MM.1S (cell line): ENCODE measurements at regions not wholly inside any gene's neighbourhood (a gene's known extent, or its start where the extent isn't known, plus 50 kb on each side); places are given as distances from the start of the nearest gene placed in this dataset.

Source experiments
- DNase-seq: peaks from one replicate; pipeline ENCODE4 v3.0.0-alpha.2; 2015
- H2AFZ ChIP-seq: fragments of 300-600 bp; sonication (generic); 2 replicates; pipeline ENCODE4 v1.6.0; 2016; ENCODE audit warnings: antibody characterized with exemption, low read length
- H3F3A ChIP-seq: fragments of 300-600 bp; sonication (generic); 2 replicates; pipeline ENCODE4 v1.6.1; 2016; ENCODE audit warnings: mild to moderate bottlenecking, antibody characterized with exemption, low read length, moderate library complexity, mixed read lengths; ENCODE audit not compliant: insufficient read depth
- H3K27ac ChIP-seq: fragments of 300-600 bp; sonication (generic); 2 replicates; pipeline ENCODE4 v1.5.1; 2016; ENCODE audit warnings: mild to moderate bottlenecking, low read length
- H3K27me3 ChIP-seq: fragments of 300-600 bp; sonication (generic); replicated peaks from 2 replicates; pipeline ENCODE4 v1.6.0; 2016; ENCODE audit warnings: low read length; ENCODE audit not compliant: insufficient read depth
- H3K36me3 ChIP-seq: fragments of 300-600 bp; sonication (generic); replicated peaks from 2 replicates; pipeline ENCODE4 v1.6.1; 2016; ENCODE audit warnings: mild to moderate bottlenecking, low read length, mixed read lengths; ENCODE audit not compliant: insufficient read depth
- H3K4me1 ChIP-seq: fragments of 300-600 bp; sonication (generic); 2 replicates; pipeline ENCODE4 v1.6.1; 2016; ENCODE audit warnings: low read length, mixed read lengths
- H3K4me2 ChIP-seq: fragments of 300-600 bp; sonication (generic); 2 replicates; pipeline ENCODE4 v1.6.0; 2016; ENCODE audit warnings: low read depth, low read length
- H3K4me3 ChIP-seq: fragments of 300-600 bp; sonication (generic); 2 replicates; pipeline ENCODE4 v1.5.1; 2016; ENCODE audit warnings: low read length, mixed read lengths
- H3K79me2 ChIP-seq: fragments of 300-600 bp; sonication (generic); 2 replicates; pipeline ENCODE4 v1.6.1; 2016; ENCODE audit warnings: mixed run types, low read length, mixed read lengths
- H3K9ac ChIP-seq: fragments of 300-600 bp; sonication (generic); 2 replicates; pipeline ENCODE4 v1.6.1; 2016; ENCODE audit warnings: low read length, mixed read lengths
- H3K9me2 ChIP-seq: fragments of 300-600 bp; sonication (generic); replicated peaks from 2 replicates; pipeline ENCODE4 v1.6.1; 2016; ENCODE audit warnings: mild to moderate bottlenecking, low read length, mixed read lengths; ENCODE audit not compliant: insufficient read depth
- H3K9me3 ChIP-seq: fragments of 300-600 bp; sonication (generic); replicated peaks from 2 replicates; pipeline ENCODE4 v1.6.1; 2016; ENCODE audit warnings: mild to moderate bottlenecking, low read length, mixed read lengths; ENCODE audit not compliant: insufficient read depth
- H4K20me1 ChIP-seq: fragments of 300-600 bp; sonication (generic); 2 replicates; pipeline ENCODE4 v1.6.1; 2016; ENCODE audit warnings: mild to moderate bottlenecking, low read length, moderate library complexity, mixed read lengths; ENCODE audit not compliant: insufficient read depth
- EZH2 ChIP-seq: fragments of 300-600 bp; sonication (generic); optimal IDR thresholded peaks from 2 replicates; pipeline ENCODE3; 2017; ENCODE audit warnings: low read depth, mild to moderate bottlenecking, antibody characterized with exemption, low read length, mixed read lengths
- EZH2phosphoT487 ChIP-seq: fragments of 300-600 bp; sonication (generic); IDR thresholded peaks from 2 replicates; pipeline ENCODE4 v1.6.1; 2018; ENCODE audit warnings: antibody characterized with exemption, low read length
- TF ChIP-seq, protein P1 (sequence below): fragments of 300-600 bp; sonication (generic); IDR thresholded peaks from 2 replicates; pipeline ENCODE4 v1.5.1; 2016; ENCODE audit warnings: antibody characterized with exemption, low read length, mixed read lengths

DNA sequence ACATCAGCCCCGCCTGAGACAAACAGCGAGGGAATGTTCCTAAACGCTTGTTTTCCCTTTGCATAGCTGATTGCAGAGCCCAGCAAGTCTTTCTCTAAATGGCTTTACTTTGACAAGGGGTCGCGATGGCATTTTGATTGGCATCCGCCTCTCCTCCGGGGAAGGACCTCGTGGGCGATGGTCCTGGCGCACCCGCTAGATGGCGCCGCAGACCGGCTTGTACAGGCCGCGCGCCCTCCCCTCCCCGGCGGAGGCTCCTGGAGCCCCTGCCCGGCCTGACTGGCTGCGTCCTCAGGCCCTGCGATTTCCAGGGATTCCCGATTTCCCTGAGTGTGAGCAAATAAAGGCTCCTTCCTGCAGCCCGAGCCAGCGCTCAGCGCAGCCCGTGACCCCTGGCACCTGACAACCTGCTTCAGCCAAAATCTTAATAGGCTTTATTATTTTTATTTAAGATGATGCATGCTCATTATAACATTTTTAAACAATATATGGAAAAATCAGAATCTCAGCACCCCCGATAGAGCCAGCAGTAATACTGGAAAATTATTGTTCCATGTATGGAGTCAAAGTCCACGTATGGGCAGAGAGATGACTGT lies 468.3 kb downstream of the AACS start:
- Histone ChIP-seq H3K4me1 (no peaks in the 10 kb centered on the region), H3K9me3 (no peaks in the 10 kb centered on the region), H3K9ac (no peak overlapping the region), H3K9me2 (no peaks in the 10 kb centered on the region), H3F3A (no peaks in the 10 kb centered on the region), H3K27me3 (no peaks in the 10 kb centered on the region), H3K36me3 (no peaks in the 10 kb centered on the region), H2AFZ (no peak overlapping the region), H3K27ac (no peak overlapping the region), H3K79me2 (no peaks in the 10 kb centered on the region), H3K4me2 (no peak overlapping the region), H4K20me1 (no peaks in the 10 kb centered on the region), H3K4me3 (no peak overlapping the region)
- DNase-seq, result no peak
- TF ChIP-seq, protein P1, sequence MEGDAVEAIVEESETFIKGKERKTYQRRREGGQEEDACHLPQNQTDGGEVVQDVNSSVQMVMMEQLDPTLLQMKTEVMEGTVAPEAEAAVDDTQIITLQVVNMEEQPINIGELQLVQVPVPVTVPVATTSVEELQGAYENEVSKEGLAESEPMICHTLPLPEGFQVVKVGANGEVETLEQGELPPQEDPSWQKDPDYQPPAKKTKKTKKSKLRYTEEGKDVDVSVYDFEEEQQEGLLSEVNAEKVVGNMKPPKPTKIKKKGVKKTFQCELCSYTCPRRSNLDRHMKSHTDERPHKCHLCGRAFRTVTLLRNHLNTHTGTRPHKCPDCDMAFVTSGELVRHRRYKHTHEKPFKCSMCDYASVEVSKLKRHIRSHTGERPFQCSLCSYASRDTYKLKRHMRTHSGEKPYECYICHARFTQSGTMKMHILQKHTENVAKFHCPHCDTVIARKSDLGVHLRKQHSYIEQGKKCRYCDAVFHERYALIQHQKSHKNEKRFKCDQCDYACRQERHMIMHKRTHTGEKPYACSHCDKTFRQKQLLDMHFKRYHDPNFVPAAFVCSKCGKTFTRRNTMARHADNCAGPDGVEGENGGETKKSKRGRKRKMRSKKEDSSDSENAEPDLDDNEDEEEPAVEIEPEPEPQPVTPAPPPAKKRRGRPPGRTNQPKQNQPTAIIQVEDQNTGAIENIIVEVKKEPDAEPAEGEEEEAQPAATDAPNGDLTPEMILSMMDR, result peak; percentile 58
- TF ChIP-seq EZH2phosphoT487, result no peak

DNA sequence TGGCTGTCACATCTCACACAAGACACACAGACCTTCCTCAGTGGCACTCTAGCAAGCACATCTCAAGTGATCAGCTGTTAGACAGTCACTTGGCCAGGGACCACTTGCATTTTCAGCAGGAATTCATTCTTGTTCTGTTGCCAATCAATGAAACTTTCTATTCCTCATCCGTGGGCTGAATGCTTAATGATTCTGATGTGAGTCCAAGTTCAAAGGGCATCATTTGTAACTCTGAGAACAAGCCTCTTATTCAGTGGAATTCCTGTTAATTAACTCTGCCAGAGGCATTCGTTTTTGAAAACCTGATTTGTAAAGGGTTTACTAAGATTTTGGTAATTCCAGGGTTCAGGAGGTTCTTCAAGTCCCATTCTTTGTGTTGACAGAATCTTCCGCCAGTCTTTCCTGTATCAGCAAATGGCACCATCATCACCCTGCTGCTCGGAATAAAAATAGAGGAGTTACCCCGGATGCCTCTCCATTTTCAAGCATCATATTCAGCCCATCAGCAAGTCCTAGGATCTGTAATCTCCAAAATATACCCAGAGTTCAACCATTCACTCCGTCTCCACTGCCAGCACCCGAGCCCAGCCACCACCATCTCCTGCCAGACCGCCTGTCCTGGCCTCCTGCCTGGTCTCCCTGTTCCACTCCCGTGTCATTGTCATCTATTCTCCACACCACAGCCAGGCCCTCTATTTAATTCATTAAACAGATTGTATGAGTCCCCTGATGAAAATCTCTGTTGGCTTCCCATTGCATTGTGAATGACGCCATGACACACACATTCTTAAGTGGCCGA lies 473.4 kb downstream of the AACS start:
- Histone ChIP-seq H3K9ac (no peak overlapping the region), H3K27me3 (no peaks in the 10 kb centered on the region), H3K4me2 (no peak overlapping the region), H3K36me3 (no peaks in the 10 kb centered on the region), H4K20me1 (no peaks in the 10 kb centered on the region), H3K27ac (no peak overlapping the region), H3K79me2 (no peaks in the 10 kb centered on the region), H3F3A (no peaks in the 10 kb centered on the region), H3K4me3 (no peak overlapping the region), H3K9me2 (no peaks in the 10 kb centered on the region), H3K4me1 (no peaks in the 10 kb centered on the region), H3K9me3 (no peaks in the 10 kb centered on the region), H2AFZ (no peak overlapping the region)
- TF ChIP-seq EZH2, result no peak
- TF ChIP-seq, protein P1, result no peak
- TF ChIP-seq EZH2phosphoT487, result no peak
- no peak for DNase-seq

DNA sequence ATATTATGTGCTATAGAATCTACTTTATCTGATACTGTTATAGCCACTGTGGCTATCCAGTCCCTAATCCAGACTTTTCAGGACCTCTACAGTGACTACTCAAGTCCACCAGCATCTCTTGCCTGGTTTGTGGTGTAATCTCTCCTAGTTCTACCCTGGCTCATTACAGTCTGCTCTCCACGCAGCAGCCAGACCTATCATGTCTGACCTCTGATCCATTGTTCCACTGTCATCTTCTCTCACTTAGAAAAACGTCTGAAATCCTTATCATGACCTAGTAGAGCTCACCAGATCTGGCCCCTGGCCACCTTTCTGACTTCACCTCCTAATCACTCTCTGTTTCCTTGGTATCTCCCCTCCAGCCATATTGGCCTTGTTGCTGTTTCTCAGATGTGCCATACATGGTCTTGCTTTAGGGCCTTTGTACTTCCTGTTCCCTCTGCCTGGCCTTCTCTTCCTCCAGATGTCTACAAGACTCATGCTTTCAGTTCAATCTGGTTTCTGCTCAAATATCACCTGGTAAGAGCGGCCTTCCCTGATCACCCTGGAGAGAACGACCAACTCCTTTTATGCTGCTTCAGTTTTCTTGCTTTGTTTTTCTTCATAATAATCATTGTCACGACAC lies 475.5 kb downstream of the AACS start:
- H3K4me1 ChIP-seq, result no peaks in the 10 kb centered on the region
- peak; percentile 30 for DNase-seq
- no peak overlapping the region for H3K4me3 ChIP-seq
- no peaks in the 10 kb centered on the region for H3F3A ChIP-seq
- no peaks in the 10 kb centered on the region for H3K36me3 ChIP-seq
- no peak overlapping the region for H2AFZ ChIP-seq
- no peaks in the 10 kb centered on the region for H3K79me2 ChIP-seq
- no peak overlapping the region for H3K27ac ChIP-seq
- no peak overlapping the region for H3K9ac ChIP-seq
- no peaks in the 10 kb centered on the region for H3K27me3 ChIP-seq
- no peaks in the 10 kb centered on the region for H3K9me2 ChIP-seq
- no peaks in the 10 kb centered on the region for H4K20me1 ChIP-seq
- no peak overlapping the region for H3K4me2 ChIP-seq
- no peaks in the 10 kb centered on the region for H3K9me3 ChIP-seq
- TF ChIP-seq, protein P1, result no peak
- no peak for TF ChIP-seq EZH2phosphoT487
- TF ChIP-seq EZH2, result no peak
